Adrenal gland (tissue), 9 donors: ENCODE measurements at regions not wholly inside any gene's neighbourhood (a gene's known extent, or its start where the extent isn't known, plus 50 kb on each side); places are given as distances from the start of the nearest gene placed in this dataset.

Experiments
- DNase-seq, 7 donors: peaks; one replicate each; pipeline ENCODE4 v3.0.0-alpha.2; 2019 to 2020
- H3K27ac ChIP-seq, 5 donors: fragments of 200-600 bp; sonication (generic) in 4 of 5; 1 replicate in 3 of 5; 2 replicates in 2 of 5; pipeline versions ENCODE4 v1.5.1 to v1.8.0; 2016 to 2020; ENCODE audit warnings: mild to moderate bottlenecking in 1 of 5
- H3K27me3 ChIP-seq: fragments of 200-600 bp; 2 replicates; pipeline ENCODE4 v1.8.0; 2021
- H3K36me3 ChIP-seq, 2 donors: fragments of 200-600 bp; replicated peaks in 1 of 2; 1 replicate in 1 of 2; 2 replicates in 1 of 2; pipeline versions ENCODE4 v1.5.1 to v1.8.0; 2018 to 2022
- H3K4me1 ChIP-seq, 2 donors: fragments of 200-600 bp; replicated peaks in 1 of 2; 1 replicate in 1 of 2; 2 replicates in 1 of 2; pipeline versions ENCODE4 v1.5.1 to v1.8.0; 2018 to 2021
- H3K4me3 ChIP-seq, 4 donors: fragments of 200-600 bp; sonication (generic) in 3 of 4; one replicate each; pipeline ENCODE4 v1.5.1; 2016 to 2018
- H3K9me3 ChIP-seq, 3 donors: fragments of 200-600 bp; sonication (generic) in 1 of 3; replicated peaks in 1 of 3; 1 replicate in 2 of 3; 2 replicates in 1 of 3; pipeline versions ENCODE4 v1.5.1 to v1.8.0; 2016 to 2021
- CTCF ChIP-seq, 6 experiments: fragments of 450-650 bp in 4 of 6; fragments of 200-600 bp in 2 of 6; sonication (generic) in 1 of 6; IDR thresholded peaks; 1 replicate in 5 of 6; 2 replicates in 1 of 6; pipeline versions ENCODE4 v1.5.1 to v1.8.0; 2016 to 2021; ENCODE audit warnings: antibody characterized with exemption in 6 of 6, mild to moderate bottlenecking in 2 of 6, moderate library complexity in 1 of 6
- POLR2A ChIP-seq, 2 donors: fragments of 450-650 bp; IDR thresholded peaks; one replicate each; pipeline ENCODE4 v1.6.1; 2017; ENCODE audit warnings: antibody characterized with exemption in 2 of 2, mild to moderate bottlenecking in 2 of 2, moderate library complexity in 1 of 2
- WGBS, 4 donors: extraction: QIAGEN DNeasy Blood & Tissue Kit in 2 of 4; methylation state at CpG; one replicate each; pipeline versions ENCODE4 v1.1.5 to v1.1.7; 2013 to 2017; 5-methylcytosine and 5-hydroxymethylcytosine counted together
- intact Hi-C, 2 donors: fragments of 100-400 bp; cut with DNase I; formaldehyde crosslinking; loops; one replicate each; pipeline versions ENCODE4 v1.14.1 to v1.15.0; 2022 to 2023
- donor health status: healthy with polysubstance abuse.
- donor health status: Bipolar disorder and iron deficiency.
- donor health status: DM: yes; HTN: yes; CAD: no.
- donor health status: DM: no; HTN: no; CAD: no.
- donor health status: DM: no; HTN: no; CAD: no.

GRCh38 chr16:73177729-73178295, 129.9 kb upstream of the ZFHX3 start:
- Histone ChIP-seq H3K4me1 (peaks cover 0 to 5% of the 10 kb centered on the region in 2 donors), H3K27ac (no peak overlapping the region), H3K4me3 (no peak overlapping the region), H3K9me3 (no peaks in the 10 kb centered on the region), H3K36me3 (no peaks in the 10 kb centered on the region), H3K27me3 (no peaks in the 10 kb centered on the region)
- intact Hi-C loops, result loop anchor here (10.0 kb wide), 1 partner anchor 113 kb away; no protein-coding TSS in a partner anchor
- no peak for DNase-seq
- WGBS, 4 donors, result 77 to 88% (median 83%) methylated on average over 8 of the region's 8 CpGs
- TF ChIP-seq POLR2A (IDR thresholded peaks at IDR 0.05), result no peak
- no peak for TF ChIP-seq CTCF (IDR thresholded peaks at IDR 0.05)

GRCh38 chr16:73176577-73177013, 128.7 kb upstream of the ZFHX3 start:
- TF ChIP-seq CTCF (IDR thresholded peaks at IDR 0.05), result peak in 4 of 6 experiments; percentile 24 to 44 (median 25)
- no peak for TF ChIP-seq POLR2A (IDR thresholded peaks at IDR 0.05)
- H3K27ac ChIP-seq, result no peak overlapping the region
- H3K4me1 ChIP-seq, result peaks cover 7 to 11% of the 10 kb centered on the region in 2 donors
- H3K9me3 ChIP-seq, result no peaks in the 10 kb centered on the region
- H3K27me3 ChIP-seq, result no peaks in the 10 kb centered on the region
- DNase-seq, result no peak
- H3K4me3 ChIP-seq, result no peak overlapping the region
- intact Hi-C loops, result loop anchor here (10.0 kb wide), 1 partner anchor 112 kb away; no protein-coding TSS in a partner anchor
- no peaks in the 10 kb centered on the region for H3K36me3 ChIP-seq
- WGBS, 4 donors, result 48 to 66% (median 61%) methylated on average over 2 of the region's 2 CpGs

- no peaks in the 10 kb centered on the region for H3K9me3 ChIP-seq
- DNase-seq, result no peak
- intact Hi-C loops, result loop anchor here (10.0 kb wide), 1 partner anchor 108 kb away; no protein-coding TSS in a partner anchor
Measured at GRCh38 chr16:73172973-73173709, 125.2 kb upstream of the ZFHX3 start.

More at GRCh38 chr16:73172973-73173709, 125.2 kb upstream of the ZFHX3 start:
- Histone ChIP-seq H3K27ac (peak overlapping the region in 2 of 5 donors; percentile 47 to 76), H3K4me3 (no peak overlapping the region), H3K27me3 (no peaks in the 10 kb centered on the region), H3K36me3 (no peaks in the 10 kb centered on the region), H3K4me1 (peaks cover 7 to 11% of the 10 kb centered on the region in 2 donors)
- WGBS, 4 donors, result 62 to 67% (median 64%) methylated on average over 18 of the region's 18 CpGs
- TF ChIP-seq CTCF (IDR thresholded peaks at IDR 0.05) (peak in 1 of 6 experiments; percentile 23), POLR2A (IDR thresholded peaks at IDR 0.05) (no peak)
